H7 (cell line): ENCODE measurements at regions not wholly inside any gene's neighbourhood (a gene's known extent, or its start where the extent isn't known, plus 50 kb on each side); places are given as distances from the start of the nearest gene placed in this dataset.

Source experiments
- DNase-seq: peaks from one replicate; pipeline ENCODE4 v3.0.0; 2012
- H3K27me3 ChIP-seq: 2 replicates; pipeline ENCODE4 v1.6.0; 2011; ENCODE audit warnings: mild to moderate bottlenecking, low read length; ENCODE audit not compliant: control insufficient read depth, insufficient read depth
- H3K36me3 ChIP-seq: replicated peaks from 2 replicates; pipeline ENCODE4 v1.5.1; 2011; ENCODE audit warnings: low read length; ENCODE audit not compliant: control insufficient read depth, insufficient read depth
- H3K4me3 ChIP-seq: 2 replicates; pipeline ENCODE4 v1.5.1; 2011; ENCODE audit warnings: low read depth, mild to moderate bottlenecking, control low read depth, low read length, moderate library complexity; ENCODE audit not compliant: insufficient read depth

DNA sequence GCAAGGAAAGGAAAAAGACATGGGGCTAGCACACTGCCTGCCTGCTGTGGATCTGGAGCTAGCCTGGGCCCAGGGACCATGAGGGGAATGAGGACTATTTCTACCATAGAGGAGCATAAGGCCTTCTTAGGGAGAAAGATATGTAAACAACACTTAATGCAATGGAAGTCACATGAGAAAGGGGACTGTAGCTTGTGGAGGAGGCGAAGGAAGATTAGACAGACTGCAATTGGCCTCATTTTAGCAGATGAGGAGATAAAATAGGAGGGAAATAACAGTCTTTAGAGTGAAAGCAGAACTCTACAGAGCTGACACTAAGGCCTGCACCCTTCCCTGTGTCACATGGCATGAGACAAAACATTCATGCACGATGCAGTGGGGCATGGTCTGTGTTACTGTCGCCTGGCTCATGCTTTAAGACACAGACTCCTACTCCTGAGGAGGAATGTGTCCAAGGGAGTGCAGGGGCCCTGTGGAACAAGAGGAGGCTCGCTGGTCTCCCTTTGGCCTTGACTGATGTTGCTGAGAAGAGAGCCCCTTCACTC, 829.3 kb upstream of the IGFBP3 start:
- no peaks in the 10 kb centered on the region for H3K36me3 ChIP-seq
- no peaks in the 10 kb centered on the region for H3K27me3 ChIP-seq
- DNase-seq: no peak
- no peak overlapping the region for H3K4me3 ChIP-seq

- no peak for DNase-seq
- H3K4me3 ChIP-seq: no peak overlapping the region
- H3K27me3 ChIP-seq: no peaks in the 10 kb centered on the region
- no peaks in the 10 kb centered on the region for H3K36me3 ChIP-seq
These were observed 827.0 kb upstream of the IGFBP3 start for GRCh38 chr7:46747869-46748576.

DNA sequence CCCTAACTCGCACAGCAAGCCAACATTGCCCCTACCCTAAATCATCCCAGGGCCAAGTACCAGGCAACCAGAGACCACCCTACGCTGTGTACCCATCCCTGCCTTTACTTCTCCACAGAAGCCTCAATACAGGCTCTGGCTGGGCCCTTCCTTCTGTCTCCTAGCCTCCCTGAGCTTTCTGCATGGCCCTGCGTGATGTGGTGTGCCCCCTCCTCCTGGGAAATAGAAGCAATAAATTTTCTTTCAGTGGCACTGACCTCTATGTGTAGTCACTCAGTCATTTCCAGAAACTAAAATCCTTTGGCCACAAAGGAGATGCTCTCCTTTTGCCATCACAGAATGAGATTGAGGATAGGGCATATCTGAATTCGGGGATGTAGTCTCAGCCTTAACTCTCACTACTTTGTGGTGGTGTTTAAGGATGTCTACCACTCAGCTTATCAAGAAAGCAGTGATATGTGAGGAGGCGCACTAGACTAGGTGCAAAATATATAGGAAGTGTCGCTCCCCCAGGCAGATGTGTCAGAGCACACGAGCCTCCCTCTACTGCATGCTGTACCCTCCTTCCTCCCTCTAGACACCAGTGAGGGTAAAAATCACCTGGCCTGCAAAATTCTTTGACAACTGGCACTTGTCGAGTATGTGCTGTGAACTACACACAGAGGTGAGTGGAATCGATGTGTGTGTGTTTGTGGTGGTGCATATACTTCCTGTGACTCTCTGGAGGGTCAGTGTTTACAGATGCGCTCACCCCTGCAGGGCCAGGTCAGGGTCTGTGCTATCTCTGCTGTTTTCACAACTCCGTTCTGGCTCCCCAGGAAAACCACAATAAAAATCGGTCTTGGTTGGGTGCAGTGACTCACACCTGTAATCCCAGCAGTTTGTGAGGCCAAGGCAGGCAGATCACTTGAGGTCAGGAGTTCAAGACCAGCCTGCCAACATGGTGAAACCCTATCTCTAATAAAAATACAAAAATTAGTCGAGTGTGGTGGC, 825.9 kb upstream of the IGFBP3 start:
- Histone ChIP-seq H3K36me3 (no peaks in the 10 kb centered on the region), H3K27me3 (no peaks in the 10 kb centered on the region), H3K4me3 (no peak overlapping the region)
- no peak for DNase-seq

DNA sequence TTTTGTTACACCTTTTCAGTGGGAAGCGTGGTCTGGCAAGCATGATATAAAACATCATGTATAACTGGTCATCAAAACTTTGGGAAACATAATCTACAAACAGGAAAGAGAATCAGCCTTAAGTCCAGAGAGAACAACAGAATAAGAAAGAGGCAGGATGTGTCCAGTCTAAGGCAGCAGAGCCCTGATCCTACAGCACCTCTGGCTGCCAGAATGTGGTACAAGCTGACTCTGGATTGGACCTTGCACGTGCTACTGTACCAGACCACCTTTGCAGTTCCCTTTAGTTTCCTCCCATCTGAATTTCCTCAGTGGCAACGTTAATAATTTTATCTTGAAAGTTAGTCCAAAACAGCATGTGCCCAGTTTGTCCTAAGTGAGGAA, 824.6 kb upstream of the IGFBP3 start:
- DNase-seq: no peak
- Histone ChIP-seq H3K27me3 (no peaks in the 10 kb centered on the region), H3K36me3 (no peaks in the 10 kb centered on the region), H3K4me3 (no peak overlapping the region)

DNA sequence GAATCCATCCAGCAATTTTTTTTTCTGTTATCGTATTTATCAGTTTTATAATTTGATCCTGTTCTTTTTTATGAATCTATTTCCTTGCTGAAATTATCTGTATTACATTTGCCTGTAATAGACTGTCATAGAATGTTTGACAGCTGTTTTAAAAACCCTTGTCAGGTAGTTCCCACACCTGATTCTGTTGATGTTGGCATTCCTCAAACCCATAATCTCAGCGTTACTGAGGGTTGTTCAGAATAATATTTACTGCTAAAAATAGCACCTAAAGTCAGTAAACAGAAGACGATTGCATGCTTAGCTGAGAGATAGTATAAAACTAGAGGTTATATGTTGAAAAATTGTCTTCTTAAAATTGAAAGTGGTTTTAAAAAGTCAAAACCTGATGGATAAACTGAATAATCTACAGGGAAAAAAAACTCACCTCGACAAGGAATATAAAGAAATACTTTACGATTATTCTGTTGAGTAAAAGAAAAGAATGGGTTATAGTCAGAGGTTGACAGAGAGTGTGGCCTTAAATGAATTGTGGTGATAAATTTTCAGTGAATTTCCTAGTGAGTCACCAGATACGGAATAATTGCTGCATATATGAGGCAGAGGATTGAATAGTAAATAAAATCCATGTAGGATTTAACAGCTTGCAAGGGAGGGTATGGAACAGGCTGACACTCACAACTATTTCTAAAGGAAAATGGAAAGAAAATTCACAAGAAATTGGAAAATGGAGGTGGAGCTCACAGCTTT, 824.1 kb upstream of the IGFBP3 start:
- Histone ChIP-seq H3K27me3 (no peaks in the 10 kb centered on the region), H3K4me3 (no peak overlapping the region), H3K36me3 (no peaks in the 10 kb centered on the region)
- no peak for DNase-seq

DNA sequence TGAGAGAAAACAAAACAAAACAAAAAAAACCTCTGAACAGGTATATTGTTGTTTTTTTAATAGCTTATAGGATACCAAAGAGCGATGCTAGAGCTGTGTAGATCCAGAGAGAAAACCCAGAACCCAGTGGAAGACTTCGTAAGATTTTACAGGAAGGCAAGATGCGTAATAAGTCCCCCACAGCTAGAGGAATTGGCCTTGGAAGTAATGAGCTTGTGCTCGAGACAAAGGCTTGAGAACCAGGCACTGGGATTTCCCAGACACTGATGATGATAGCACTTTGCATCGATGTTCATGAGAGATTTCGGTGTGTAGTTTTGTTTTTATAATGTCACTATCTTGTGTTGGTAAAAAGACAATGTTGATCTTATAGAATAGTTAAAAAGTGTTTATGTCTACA, 821.5 kb upstream of the IGFBP3 start:
- no peak for DNase-seq
- Histone ChIP-seq H3K36me3 (no peaks in the 10 kb centered on the region), H3K27me3 (no peaks in the 10 kb centered on the region), H3K4me3 (no peak overlapping the region)

- H3K27me3 ChIP-seq: no peaks in the 10 kb centered on the region
- no peaks in the 10 kb centered on the region for H3K36me3 ChIP-seq
- H3K4me3 ChIP-seq: no peak overlapping the region
- DNase-seq: no peak
These were observed 821.0 kb upstream of the IGFBP3 start for GRCh38 chr7:46741938-46742540.

GRCh38 chr7:46741181-46741580, 820.1 kb upstream of the IGFBP3 start:
- Histone ChIP-seq H3K4me3 (no peak overlapping the region), H3K36me3 (no peaks in the 10 kb centered on the region), H3K27me3 (no peaks in the 10 kb centered on the region)
- no peak for DNase-seq

- no peak for DNase-seq
- Histone ChIP-seq H3K4me3 (no peak overlapping the region), H3K27me3 (no peaks in the 10 kb centered on the region), H3K36me3 (no peaks in the 10 kb centered on the region)
These were observed 818.6 kb upstream of the IGFBP3 start for GRCh38 chr7:46739518-46740234.

DNA sequence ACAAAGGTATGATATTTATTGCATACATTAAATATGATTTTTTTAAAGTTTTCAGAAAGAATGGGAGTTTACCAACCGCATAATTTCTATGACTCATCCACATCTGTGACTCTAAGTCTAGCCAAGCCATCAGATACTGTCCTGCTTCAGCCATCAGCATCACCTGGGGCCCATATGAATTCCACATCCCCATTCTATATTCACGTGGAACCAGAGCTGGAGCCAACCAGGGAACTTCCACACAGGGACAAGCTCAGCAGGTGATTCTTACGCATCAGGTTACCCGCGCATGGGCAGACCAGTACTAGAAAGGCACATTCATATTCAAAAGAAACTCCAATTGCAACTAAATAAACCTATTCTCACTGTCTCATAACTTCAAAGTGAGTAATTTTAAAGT, 817.7 kb upstream of the IGFBP3 start:
- H3K27me3 ChIP-seq: no peaks in the 10 kb centered on the region
- DNase-seq: peak; percentile 2
- no peaks in the 10 kb centered on the region for H3K36me3 ChIP-seq
- H3K4me3 ChIP-seq: no peak overlapping the region

GRCh38 chr7:46738165-46738564, 817.1 kb upstream of the IGFBP3 start:
- Histone ChIP-seq H3K4me3 (no peak overlapping the region), H3K36me3 (no peaks in the 10 kb centered on the region), H3K27me3 (no peaks in the 10 kb centered on the region)
- no peak for DNase-seq

DNA sequence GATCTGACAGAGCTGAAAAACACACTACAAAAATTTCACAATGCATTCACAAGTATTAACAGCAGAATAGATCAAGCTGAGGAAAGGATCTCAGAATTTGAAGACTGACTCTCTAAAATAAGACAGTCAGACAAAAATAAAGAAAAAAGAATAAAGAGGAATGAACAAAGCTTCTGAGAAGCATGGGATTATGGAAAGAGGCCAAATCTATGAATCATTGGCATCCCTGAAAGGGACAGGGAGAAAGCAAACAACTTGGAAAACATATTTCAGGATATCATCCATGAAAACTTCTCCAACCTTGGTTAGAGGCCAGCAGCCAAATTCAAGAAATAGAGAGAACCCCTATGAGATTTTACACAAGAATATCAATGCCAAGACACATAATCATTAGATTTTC, 804.8 kb upstream of the IGFBP3 start:
- H3K36me3 ChIP-seq: no peaks in the 10 kb centered on the region

DNA sequence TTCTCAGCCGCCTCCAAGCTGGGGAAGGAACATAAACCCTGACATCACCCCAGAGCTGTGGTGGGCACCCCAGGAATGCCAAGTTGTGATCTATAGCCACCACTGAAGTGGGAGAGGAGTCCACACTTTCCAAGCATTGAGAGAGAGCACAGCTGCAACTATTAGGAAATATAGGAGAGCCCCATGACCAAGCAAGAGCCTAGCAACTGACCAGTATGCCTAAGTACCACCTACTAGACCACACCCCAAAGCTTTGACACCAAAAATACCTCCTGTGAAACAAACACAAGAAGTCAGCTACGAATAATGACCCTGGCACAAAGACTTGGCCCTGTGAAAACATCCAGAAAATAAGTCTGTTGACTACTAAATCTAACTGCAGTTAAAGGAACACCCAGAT, 804.1 kb upstream of the IGFBP3 start:
- Histone ChIP-seq H3K36me3 (no peaks in the 10 kb centered on the region), H3K27me3 (no peaks in the 10 kb centered on the region), H3K4me3 (no peak overlapping the region)
- no peak for DNase-seq

More for the DNA sequence above, 804.8 kb upstream of the IGFBP3 start:
- no peak overlapping the region for H3K4me3 ChIP-seq
- no peak for DNase-seq
- H3K27me3 ChIP-seq: no peaks in the 10 kb centered on the region

- Histone ChIP-seq H3K36me3 (no peaks in the 10 kb centered on the region), H3K4me3 (no peak overlapping the region), H3K27me3 (no peaks in the 10 kb centered on the region)
- DNase-seq: no peak
These were observed 802.7 kb upstream of the IGFBP3 start for GRCh38 chr7:46723742-46724141.
